OCI-M1 (cell line): ENCODE measurements at regions not wholly inside any gene's neighbourhood (a gene's known extent, or its start where the extent isn't known, plus 50 kb on each side); places are given as distances from the start of the nearest gene placed in this dataset.
"Not testable (repeated sequence)": the region's sequence is repeated elsewhere in the genome, so short reads cannot be mapped to it uniquely, and the experiment has no call there.

Experiments
- DNase-seq: peaks from one replicate; lab custom pipeline; 2025; lab: John Stamatoyannopoulos, UW

GRCh38 chr16:21363550-21364223, 85.6 kb upstream of the CRYM start:
- DNase-seq: peak; percentile 17

- not testable (repeated sequence) for DNase-seq
Measured at GRCh38 chr16:21361612-21362227, 83.6 kb upstream of the CRYM start.

GRCh38 chr16:21361045-21361444, 83.0 kb upstream of the CRYM start:
- not testable (repeated sequence) for DNase-seq

GRCh38 chr16:21359513-21359912, 81.4 kb upstream of the CRYM start:
- not testable (repeated sequence) for DNase-seq

- not testable (repeated sequence) for DNase-seq
Measured at GRCh38 chr16:21358261-21358795, 80.2 kb upstream of the CRYM start.

GRCh38 chr16:21356308-21356707, 78.2 kb upstream of the CRYM start:
- DNase-seq: not testable (repeated sequence)

- DNase-seq: not testable (repeated sequence)
Measured at GRCh38 chr16:21351433-21351832, 73.3 kb upstream of the CRYM start.

- not testable (repeated sequence) for DNase-seq
Measured at GRCh38 chr16:21350851-21351250, 72.8 kb upstream of the CRYM start.

- DNase-seq: not testable (repeated sequence)
Measured at GRCh38 chr16:21349336-21349735, 71.2 kb upstream of the CRYM start.

GRCh38 chr16:21348815-21349214, 70.7 kb upstream of the CRYM start:
- not testable (repeated sequence) for DNase-seq

GRCh38 chr16:21347538-21347937, 69.4 kb upstream of the CRYM start:
- DNase-seq: not testable (repeated sequence)

- not testable (repeated sequence) for DNase-seq
Measured at GRCh38 chr16:21346756-21347491, 68.8 kb upstream of the CRYM start.

GRCh38 chr16:21344361-21344912, 66.3 kb upstream of the CRYM start:
- not testable (repeated sequence) for DNase-seq

GRCh38 chr16:21341101-21341500, 63.0 kb upstream of the CRYM start:
- no peak for DNase-seq

GRCh38 chr16:21339941-21340340, 61.9 kb upstream of the CRYM start:
- DNase-seq: peak; percentile 21

GRCh38 chr16:21339269-21339641, 61.2 kb upstream of the CRYM start:
- DNase-seq: no peak

- DNase-seq: no peak
Measured at GRCh38 chr16:21338537-21339268, 60.6 kb upstream of the CRYM start.

GRCh38 chr16:21336231-21336630, 58.1 kb upstream of the CRYM start:
- no peak for DNase-seq

GRCh38 chr16:21334188-21335146, 56.4 kb upstream of the CRYM start:
- not testable (repeated sequence) for DNase-seq

- DNase-seq: not testable (repeated sequence)
Measured at GRCh38 chr16:21333683-21334082, 55.6 kb upstream of the CRYM start.
